Calu3 (cell line): ENCODE measurements at regions not wholly inside any gene's neighbourhood (a gene's known extent, or its start where the extent isn't known, plus 50 kb on each side); places are given as distances from the start of the nearest gene placed in this dataset.

Experiments
- BruUV-seq: library from RNA; stranded (reverse); fragments of 400-500 nt; replicated peaks from 2 replicates; lab custom pipeline; 2021; lab: Mats Ljungman, UMichigan
- CTCF ChIA-PET: fragments of 300-600 bp; sonication (Branson Sonifier 250); formaldehyde crosslinking; loops from one replicate; lab custom pipeline; 2022; ENCODE audit warnings: antibody characterized with exemption; lab: Charles Lee
- DNase-seq: peaks from one replicate; pipeline ENCODE4 v3.0.0; 2022
- H3K27ac Mint-ChIP-seq: one replicate; pipeline ENCODE4 v1.8.0; 2022; ENCODE audit warnings: mixed read lengths; ENCODE audit not compliant: unreplicated experiment
- H3K27me3 Mint-ChIP-seq: one replicate; pipeline ENCODE4 v1.8.0; 2022; ENCODE audit warnings: mixed read lengths; ENCODE audit not compliant: unreplicated experiment
- H3K36me3 Mint-ChIP-seq: one replicate; pipeline ENCODE4 v1.8.0; 2022; ENCODE audit warnings: mild to moderate bottlenecking, moderate library complexity, mixed read lengths; ENCODE audit not compliant: insufficient read depth, unreplicated experiment
- H3K4me1 Mint-ChIP-seq: one replicate; pipeline ENCODE4 v1.8.0; 2022; ENCODE audit warnings: mild to moderate bottlenecking, low read depth, mixed read lengths; ENCODE audit not compliant: unreplicated experiment
- H3K4me3 Mint-ChIP-seq: one replicate; pipeline ENCODE4 v1.8.0; 2022; ENCODE audit warnings: mild to moderate bottlenecking, low read depth, moderate library complexity, mixed read lengths; ENCODE audit not compliant: unreplicated experiment
- H3K9me3 Mint-ChIP-seq: one replicate; pipeline ENCODE4 v1.8.0; 2022; ENCODE audit warnings: low read depth, mixed read lengths; ENCODE audit not compliant: unreplicated experiment
- intact Hi-C: fragments of 100-400 bp; cut with micrococcal nuclease; formaldehyde crosslinking; loops from one replicate; pipeline ENCODE4 v1.10.0; 2022; ENCODE audit not compliant: unreplicated experiment
- TF ChIP-seq, protein P1 (sequence below): fragments of 200-600 bp; IDR thresholded peaks from one replicate; pipeline ENCODE4 v1.8.0; 2022; ENCODE audit warnings: antibody characterized with exemption; ENCODE audit not compliant: unreplicated experiment

DNA sequence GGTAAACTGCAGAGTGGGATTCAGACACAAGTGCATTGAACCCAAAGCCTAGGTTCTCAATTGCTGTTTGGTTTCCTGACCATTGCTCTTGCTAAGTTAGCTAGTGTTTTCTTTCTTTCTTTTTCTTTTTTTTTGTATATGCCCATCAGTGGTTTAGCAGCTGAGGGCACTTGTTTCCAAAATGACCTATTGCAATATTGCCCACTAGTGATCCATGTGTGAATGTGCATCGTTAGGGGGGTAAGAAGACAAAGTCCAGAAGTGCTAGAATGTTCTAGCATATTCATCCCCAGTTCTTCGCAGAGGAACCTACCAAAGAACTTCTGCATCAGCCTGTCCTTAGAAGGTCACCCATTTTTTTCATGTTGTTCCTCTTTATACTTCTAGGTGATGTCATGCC lies 252.8 kb upstream of the GPR26 start:
- Mint-ChIP-seq H3K4me3 (no peak overlapping the region), H3K27me3 (peaks cover 11% of the 10 kb centered on the region), H3K27ac (no peak overlapping the region), H3K36me3 (no peaks in the 10 kb centered on the region), H3K9me3 (no peaks in the 10 kb centered on the region), H3K4me1 (no peaks in the 10 kb centered on the region)
- intact Hi-C loops = no loop called here
- BruUV-seq = no TSS peak
- TF ChIP-seq, protein P1, sequence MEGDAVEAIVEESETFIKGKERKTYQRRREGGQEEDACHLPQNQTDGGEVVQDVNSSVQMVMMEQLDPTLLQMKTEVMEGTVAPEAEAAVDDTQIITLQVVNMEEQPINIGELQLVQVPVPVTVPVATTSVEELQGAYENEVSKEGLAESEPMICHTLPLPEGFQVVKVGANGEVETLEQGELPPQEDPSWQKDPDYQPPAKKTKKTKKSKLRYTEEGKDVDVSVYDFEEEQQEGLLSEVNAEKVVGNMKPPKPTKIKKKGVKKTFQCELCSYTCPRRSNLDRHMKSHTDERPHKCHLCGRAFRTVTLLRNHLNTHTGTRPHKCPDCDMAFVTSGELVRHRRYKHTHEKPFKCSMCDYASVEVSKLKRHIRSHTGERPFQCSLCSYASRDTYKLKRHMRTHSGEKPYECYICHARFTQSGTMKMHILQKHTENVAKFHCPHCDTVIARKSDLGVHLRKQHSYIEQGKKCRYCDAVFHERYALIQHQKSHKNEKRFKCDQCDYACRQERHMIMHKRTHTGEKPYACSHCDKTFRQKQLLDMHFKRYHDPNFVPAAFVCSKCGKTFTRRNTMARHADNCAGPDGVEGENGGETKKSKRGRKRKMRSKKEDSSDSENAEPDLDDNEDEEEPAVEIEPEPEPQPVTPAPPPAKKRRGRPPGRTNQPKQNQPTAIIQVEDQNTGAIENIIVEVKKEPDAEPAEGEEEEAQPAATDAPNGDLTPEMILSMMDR = no peak
- no peak for DNase-seq
- CTCF ChIA-PET = no interaction called here

DNA sequence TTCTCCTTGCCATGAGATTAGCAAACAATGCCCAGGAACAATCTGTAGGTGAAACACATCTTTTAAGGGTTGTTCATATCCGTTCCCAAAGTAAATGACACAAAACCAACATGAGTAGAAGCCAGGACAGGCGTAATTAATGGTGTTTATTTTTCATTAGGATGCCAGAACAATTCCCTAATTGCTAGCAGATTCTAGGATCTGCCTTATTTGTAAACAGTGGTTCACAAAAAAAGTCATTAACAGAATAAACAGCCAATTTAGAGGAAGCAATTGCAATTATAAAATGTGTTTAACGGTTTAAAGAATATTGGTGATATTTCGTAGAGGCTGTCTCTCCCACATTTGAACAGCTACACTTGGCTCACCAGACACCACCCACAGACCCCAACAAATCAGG lies 250.6 kb upstream of the GPR26 start:
- no peak for DNase-seq
- TF ChIP-seq, protein P1 = no peak
- H3K4me3 Mint-ChIP-seq = no peak overlapping the region
- intact Hi-C loops = no loop called here
- H3K4me1 Mint-ChIP-seq = no peaks in the 10 kb centered on the region
- no peaks in the 10 kb centered on the region for H3K36me3 Mint-ChIP-seq
- no peaks in the 10 kb centered on the region for H3K27me3 Mint-ChIP-seq
- BruUV-seq = no TSS peak
- H3K27ac Mint-ChIP-seq = no peak overlapping the region
- H3K9me3 Mint-ChIP-seq = no peaks in the 10 kb centered on the region
- CTCF ChIA-PET = no interaction called here

DNA sequence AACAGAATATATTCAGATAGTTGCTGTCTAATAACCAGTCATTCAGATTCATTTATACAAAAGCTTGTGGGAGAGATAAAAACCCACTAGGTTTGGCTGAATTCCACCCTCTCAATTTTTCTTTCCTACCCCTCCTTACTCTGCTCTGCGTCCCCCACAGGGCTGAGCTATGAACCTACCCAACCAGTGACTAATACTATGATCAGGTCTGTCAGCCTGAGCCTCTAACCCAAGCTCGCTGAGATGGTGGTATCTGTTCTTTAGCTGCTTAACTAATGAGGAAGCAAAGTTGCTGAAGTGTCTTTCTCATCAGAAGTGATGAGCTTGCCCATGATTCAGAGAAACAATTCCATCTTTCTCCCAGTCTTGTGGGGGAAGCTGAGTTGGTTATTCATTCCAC lies 248.7 kb upstream of the GPR26 start:
- no peaks in the 10 kb centered on the region for H3K9me3 Mint-ChIP-seq
- H3K27ac Mint-ChIP-seq = no peak overlapping the region
- no peak overlapping the region for H3K4me3 Mint-ChIP-seq
- TF ChIP-seq, protein P1 = no peak
- no TSS peak for BruUV-seq
- intact Hi-C loops = no loop called here
- CTCF ChIA-PET = no interaction called here
- no peaks in the 10 kb centered on the region for H3K4me1 Mint-ChIP-seq
- no peaks in the 10 kb centered on the region for H3K36me3 Mint-ChIP-seq
- DNase-seq = no peak
- no peaks in the 10 kb centered on the region for H3K27me3 Mint-ChIP-seq

DNA sequence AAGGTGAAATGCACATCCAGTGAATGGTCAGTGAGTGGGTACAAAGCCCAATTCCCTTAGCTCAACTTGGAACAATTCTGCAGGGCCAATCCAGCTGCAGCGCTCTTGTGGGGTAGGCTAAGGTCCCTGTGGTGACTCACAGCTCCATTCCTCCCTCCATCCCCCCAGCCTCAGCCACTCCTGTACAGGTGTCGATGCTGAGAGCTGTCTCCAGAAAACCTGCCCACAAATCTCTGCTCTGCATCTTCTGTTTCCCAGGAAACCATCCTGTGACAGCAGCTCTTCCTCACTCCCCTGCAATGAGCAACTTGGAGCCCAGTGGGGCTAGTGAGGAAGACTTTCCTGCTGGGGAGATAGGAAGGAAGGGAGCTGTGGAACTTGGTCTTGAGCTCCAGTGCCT lies 244.7 kb upstream of the GPR26 start:
- intact Hi-C loops = no loop called here
- no peak for DNase-seq
- TF ChIP-seq, protein P1 = no peak
- no TSS peak for BruUV-seq
- Mint-ChIP-seq H3K27me3 (peaks cover 2% of the 10 kb centered on the region), H3K27ac (no peak overlapping the region), H3K9me3 (no peaks in the 10 kb centered on the region), H3K36me3 (no peaks in the 10 kb centered on the region), H3K4me3 (no peak overlapping the region), H3K4me1 (no peaks in the 10 kb centered on the region)
- CTCF ChIA-PET = no interaction called here
